Activated T-helper 9 cell treated with anti-CD3 and anti-CD28 coated beads, Interleukin-2, amount 50 U/mL, for 16 hours (primary cell): ENCODE measurements at regions not wholly inside any gene's neighbourhood (a gene's known extent, or its start where the extent isn't known, plus 50 kb on each side); places are given as distances from the start of the nearest gene placed in this dataset.
"Not testable (repeated sequence)": the region's sequence is repeated elsewhere in the genome, so short reads cannot be mapped to it uniquely, and the experiment has no call there.

Experiments used
- DNase-seq: peaks from one replicate; pipeline ENCODE4 v3.0.0-alpha.2; 2020; ENCODE audit warnings: low read depth

DNA sequence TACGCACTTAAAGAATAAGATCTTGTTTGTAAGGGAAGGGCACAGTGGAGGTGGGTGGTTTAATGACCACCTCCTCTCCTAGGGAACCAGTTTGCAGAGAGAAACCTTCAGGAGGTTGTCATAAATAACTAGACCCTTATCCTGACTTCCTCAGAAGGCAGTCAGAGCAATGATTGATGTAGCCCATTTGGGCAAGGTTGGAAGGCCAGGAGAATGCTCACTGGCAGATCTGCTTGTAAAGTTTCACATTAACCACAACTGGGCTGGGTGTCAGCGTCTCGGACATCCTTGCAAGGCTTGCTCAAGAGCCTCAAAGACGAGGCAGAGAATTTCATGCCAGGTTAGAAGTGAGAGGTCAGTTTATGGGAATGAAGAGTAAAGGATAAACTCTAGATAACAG lies 87.6 kb upstream of the TRABD2B start:
- DNase-seq, result no peak

DNA sequence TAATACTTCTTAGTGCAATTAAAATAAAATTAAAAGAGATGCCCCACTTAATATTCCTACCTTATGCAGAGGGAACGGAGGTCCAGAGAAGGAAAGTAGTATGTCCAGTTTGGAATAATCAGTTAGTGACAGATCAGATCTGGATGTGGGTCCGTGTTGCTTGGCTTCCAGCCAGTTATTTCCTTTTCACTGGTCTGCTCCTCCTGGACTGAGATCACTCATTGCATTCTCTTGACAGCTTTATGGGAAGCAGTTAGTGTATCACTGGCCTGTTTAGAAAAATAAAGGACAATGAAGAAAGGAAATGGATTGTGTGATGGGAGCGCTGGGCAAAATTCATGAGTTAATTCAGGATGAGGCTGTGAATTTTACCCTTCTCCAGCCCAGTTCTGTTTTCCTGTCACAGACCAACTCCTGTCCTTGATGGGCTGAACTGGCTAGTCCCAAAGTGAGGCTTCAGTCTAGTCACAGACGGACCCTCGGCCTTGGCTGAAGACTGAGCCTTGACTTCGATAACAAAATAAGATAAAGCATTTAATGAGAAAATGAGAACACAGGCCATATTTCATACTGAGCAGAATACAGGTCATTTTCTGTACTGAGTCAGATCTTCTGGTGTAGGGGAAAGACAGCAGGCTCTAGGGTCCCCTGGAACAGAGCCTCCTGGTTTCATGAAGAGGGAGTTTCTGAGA lies 85.2 kb upstream of the TRABD2B start:
- no peak for DNase-seq

DNA sequence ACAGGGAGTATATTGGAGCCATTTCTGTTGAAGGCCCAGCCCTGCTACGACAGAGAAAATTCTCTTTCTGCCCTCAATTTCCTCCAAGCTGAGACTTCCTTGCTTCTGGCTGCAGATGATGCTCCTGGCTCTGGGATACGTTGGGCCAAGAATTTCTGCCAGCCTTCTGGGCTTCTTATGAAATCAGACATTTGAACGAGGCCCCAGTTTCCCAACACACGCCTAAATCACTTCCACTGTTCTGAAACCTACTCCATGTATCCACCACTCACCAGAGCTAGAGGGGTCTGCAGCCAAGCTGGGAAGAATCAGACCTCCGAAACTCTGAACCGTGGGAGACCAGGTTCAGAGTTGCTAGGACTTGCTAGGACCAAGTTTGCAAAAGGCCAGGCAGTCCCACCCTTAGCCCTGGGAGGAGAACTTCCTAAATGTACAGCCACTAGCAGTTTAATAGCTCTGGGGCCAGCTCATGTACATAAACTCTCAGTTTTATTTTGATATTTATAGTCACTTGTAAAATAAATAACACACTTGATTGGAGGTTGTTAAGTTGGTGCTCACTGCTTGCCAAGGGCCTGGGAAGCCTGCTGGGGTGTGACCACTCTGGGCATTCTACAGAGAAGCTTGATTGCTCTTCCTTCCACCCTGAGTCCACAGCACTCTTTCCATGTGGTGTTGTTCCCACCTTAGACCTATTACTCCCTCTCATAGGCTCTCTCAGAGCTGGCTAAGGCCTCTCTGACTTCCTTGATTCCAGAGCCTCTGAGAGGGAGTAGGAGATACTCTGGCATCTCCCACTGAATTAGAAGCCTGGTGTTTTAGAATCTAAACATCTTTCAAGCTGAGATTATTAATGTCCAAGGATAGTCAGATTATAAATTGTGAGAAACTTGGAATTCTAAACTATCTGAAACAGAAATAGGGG lies 83.4 kb upstream of the TRABD2B start:
- no peak for DNase-seq

DNA sequence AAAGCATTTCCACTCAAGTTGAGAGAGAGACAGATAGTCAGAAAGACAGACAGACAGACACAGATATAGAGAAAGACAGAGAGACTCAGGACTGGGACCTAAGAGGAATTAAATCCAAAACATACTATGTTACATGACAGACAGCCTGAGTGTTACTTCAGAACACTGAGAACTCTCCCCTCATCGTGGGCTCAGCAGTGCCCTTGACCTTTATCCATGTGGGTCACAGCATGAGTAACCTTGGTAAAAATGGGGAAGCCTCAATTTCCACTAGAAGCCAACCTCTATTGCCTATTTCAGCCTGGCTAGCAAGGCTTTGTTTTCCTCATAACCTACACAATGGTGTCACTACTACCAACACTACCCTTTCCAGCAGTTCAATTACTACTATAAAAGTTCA lies 81.9 kb upstream of the TRABD2B start:
- no peak for DNase-seq

DNA sequence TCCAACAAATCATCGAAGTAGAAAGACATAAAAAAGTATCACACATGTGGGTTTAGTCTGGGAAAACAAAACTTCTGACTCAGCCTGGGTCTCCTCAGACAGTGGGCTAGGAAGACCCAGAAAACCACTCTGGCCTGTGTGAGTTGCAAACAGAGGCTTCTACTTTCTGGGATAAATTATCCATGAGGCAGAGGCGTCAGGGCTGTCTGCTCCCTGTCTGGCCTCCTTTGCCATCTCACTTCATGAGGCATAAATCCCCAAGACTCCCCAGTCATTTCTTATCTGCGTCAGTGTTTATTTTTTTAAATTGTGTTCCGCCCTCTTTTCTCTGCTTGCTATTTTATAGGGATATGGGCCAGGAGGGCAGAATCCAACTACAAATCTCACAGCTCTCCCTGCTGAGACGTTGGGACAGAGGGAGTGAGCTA lies 80.6 kb upstream of the TRABD2B start:
- no peak for DNase-seq

DNA sequence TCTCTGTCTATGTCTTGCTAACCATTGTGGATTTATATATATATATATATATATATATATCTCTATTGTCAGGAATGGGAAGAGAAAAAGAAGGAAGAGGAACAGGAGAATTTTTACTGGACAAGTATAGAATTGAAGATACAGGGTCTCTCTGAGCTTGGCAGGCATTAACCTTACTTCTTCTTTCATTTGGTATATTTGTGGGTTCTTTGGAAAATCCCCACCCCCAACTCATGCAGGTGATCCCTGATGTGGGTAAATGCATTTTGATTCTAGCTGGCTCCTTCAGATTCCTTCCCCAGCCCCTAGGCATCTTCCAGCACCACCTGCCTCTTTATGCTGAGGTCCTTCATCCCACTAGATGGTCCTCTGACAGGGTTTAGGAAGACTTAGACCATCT lies 78.8 kb upstream of the TRABD2B start:
- DNase-seq, result no peak

DNA sequence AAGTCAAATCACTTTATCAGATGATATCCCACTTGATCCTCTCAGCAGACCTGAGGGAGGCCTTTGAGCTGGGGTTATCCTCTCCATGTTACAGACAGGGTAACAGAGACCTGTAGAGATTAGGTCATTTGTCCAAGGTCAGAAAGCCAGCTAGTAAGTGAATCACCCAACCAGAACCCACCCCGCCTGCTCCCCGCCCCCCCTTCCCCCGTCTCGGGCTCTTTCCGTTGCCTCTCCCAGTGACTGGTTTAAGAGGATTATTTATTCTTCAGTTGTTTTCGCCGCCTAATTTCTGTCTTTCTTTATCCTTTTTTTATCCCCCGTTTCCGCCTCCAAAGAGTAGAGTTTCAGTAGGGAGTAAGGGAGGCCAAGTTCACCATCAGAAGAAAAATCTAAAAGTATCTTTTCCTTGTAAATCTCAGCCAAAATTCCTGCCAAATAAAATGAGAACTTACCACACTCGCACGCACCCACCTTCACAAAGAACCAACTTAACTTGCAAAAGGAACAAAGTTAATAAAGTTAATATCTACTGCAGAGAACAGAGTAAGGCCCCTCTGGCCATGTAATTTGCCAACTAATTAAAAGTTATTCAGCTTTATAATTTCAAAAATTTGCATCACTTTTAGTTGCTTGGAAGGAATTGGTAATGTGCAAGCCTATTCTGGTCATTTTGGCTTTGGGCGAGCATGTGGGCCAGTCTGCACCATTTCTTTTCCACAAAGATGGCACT lies 76.8 kb upstream of the TRABD2B start:
- no peak for DNase-seq

DNA sequence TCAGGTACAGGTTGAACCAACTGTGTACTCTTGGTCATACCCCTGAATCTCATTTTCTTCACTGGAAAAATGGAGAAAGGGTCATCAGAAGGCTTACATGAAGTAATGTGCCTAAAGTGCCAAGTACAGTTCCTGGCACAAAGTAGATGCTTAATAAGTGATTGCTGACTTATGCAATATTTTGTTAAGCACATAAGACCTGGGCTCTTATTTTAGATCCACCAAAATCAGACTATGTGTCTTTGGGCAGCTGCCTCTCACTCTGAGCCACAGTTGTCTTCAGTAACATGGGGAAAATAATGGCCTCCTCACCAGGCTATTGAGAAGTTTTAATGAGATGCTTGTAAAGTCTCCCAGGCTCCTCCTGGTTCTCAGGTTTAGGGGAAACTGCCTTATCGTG lies 74.3 kb upstream of the TRABD2B start:
- DNase-seq, result no peak

DNA sequence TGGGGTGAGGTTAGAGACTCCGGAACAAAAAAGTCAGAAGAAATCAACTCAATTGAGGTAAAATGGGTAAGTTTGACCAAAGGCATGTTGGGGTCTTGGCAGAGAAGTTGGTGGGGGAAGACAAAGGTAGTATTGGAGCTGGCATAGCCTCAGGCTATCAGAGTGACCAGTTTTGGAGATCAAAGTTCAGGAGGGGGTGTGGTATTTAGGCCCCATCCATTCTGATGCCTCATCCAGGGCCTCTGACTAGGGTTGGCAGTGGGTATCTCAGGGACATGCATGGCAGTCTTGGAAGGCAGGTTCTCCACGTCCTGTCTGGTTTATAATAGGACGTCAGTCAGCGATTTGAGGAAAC lies 73.2 kb upstream of the TRABD2B start:
- no peak for DNase-seq

DNA sequence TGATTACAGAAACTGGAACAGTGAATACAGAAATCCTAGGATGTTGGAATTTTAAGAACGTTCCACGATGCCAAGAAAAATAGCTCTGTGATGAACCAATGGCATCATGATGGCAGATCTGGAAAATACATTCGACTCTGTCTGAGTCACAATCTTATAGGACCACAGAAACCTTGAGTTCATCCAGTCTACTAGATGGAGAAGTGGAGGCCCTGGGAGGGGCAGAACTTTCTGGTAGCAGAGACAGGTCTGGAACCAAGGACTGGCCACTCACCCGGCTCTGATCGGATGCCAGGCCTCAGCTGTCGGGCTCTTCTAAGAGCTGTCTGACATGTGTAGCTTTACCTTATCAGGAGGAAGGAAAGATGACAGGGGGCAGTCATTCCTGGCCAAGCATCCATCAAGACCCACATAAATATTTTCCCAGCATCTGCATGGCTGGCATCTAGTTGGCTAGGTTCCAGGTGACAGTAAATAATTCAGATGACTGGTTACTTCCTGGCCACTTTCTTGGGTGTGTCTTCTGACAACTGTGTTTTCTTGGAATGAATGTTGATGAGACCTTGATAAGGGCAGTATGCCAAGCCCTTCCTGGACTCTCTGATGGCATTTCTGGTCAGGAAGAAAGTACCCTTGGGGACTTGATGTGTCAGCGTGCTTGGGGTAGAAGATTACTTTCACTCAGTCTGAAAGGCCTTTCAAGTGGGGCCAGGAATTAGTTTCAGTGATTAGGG lies 72.6 kb upstream of the TRABD2B start:
- DNase-seq, result no peak

DNA sequence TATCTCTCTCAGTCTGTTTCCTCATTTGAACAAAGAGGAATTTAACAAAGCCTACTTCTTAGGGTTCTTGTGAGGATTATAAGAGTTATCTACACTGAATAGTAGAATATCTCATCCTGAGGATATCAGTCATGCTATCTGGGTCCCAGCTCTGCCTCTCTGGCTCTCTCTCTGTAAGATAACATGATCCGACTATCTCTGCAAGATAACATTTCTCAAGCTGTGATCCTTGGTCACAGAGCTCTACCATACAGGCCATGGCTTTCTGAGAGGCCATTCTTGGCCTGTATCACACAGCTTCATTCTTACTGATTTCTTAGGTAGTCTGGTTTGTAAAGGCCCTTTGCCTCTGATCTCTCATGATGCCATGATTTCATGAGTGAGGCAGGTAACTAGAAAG lies 71.0 kb upstream of the TRABD2B start:
- DNase-seq, result no peak

DNA sequence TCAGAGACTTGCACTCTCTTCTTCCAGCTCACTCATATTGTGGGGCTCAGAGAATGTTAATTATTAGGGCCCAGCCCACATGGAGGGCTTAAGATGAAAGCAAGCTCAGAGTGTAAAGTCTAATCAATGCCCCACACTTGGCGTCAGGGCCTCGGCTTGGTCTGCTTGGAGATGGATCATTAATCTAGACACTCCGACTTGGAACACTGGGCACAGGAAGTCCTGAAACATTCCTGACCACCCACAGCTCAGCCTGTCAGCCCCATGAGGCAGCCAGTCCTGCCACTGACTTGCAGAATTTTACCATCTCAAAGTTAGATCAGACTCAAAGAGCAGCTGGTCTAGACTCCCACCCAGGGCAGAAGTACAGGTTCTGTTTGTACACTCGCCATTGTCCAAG lies 69.8 kb upstream of the TRABD2B start:
- no peak for DNase-seq

DNA sequence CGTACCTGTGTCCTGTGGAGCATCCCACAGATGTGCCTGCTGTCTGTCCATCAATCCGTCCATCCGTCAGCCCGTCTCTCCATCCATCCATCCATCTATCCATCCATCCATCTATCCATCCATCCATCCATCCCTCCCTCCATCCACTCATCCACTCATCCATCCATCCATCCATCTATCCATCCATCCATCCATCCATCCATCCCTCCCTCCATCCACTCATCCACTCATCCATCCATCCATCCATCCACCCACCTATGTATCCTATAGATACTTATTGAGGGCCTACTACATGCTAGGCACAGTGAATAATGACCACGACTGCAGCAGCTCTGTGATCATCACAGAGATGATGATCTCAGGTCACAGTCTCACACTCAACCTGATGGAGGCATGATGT lies 67.5 kb upstream of the TRABD2B start:
- DNase-seq, result not testable (repeated sequence)

DNA sequence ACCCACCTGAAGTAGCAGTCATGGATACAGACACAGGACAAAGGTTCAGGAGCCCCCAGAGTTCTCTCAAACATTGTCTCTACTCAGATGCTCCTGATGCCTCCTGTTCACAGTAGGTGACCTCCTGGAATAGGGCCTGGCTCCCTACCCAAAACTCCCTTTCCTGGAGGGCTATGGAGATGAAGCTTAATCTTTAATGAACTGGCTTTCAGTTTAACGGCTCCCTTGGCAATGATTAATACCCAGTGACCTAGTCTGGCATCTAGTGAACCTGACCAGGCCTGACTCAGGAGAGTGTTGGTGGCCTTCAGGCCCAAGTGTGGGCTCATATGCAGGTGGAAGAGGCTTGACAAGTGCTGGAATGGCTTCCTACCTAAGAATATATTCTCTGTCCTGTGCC lies 65.2 kb upstream of the TRABD2B start:
- no peak for DNase-seq

DNA sequence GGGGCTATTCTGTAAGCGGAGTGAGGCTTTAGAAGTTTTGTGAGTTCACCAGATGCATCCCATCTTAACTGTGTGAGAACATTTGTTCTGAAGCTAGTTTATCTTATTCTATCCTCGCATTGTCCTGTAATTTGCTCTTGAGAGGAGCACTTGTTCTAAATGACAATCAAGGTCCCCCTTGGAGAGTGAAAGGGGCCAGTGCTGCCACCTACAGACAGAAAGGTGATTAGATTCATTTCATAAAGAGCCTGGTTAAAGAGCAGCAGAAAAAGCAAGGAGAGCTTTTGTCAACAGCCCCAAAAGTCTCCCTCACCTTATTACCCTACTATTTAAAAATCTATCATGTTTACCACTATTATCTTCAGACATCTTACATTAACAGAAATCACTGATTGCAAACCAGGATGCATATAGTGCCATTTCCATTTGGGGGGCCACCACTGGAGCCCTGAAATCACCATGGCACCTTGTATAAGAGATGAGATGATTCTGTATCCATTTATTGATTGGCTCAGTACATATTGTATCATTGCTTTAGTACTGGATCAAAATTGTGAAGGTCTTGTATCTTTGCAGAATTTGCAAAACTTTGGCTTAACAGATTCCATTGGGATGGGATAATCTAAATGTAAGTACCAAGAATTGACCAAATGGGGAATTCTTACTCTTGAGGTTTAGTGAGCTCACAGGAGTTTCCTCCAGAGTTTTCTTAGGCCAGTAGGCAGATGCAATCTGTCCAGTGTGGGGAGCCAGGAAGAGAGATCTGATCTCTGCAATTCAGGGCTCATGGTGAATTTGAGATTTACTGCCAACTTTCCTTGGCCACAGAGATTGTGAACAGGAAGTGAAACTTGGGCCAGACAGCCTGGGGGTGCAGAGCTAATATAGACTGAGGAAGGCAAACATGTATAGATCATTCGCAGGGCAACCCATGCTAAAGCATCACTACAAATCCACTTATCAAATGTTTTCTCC lies 64.3 kb upstream of the TRABD2B start:
- DNase-seq, result no peak

DNA sequence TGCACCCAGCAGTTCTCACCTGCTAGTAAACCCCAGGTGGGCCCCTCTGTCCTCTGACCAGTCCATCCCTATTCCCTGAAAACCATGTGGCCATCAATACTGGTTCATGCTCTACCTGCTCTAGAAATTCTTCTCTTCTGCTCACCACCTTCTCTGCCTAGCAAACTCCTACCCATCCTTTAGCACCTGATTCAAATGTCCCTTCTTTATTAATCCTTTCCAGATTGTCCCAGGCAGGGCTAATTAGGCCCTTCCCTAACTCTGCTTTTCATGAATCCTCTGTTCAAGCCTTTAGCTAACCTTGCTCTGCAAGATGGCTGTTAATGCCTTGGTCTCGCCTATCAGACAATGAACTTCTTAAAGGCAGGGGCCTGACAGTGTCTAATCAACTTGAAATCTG lies 62.1 kb upstream of the TRABD2B start:
- DNase-seq, result no peak

DNA sequence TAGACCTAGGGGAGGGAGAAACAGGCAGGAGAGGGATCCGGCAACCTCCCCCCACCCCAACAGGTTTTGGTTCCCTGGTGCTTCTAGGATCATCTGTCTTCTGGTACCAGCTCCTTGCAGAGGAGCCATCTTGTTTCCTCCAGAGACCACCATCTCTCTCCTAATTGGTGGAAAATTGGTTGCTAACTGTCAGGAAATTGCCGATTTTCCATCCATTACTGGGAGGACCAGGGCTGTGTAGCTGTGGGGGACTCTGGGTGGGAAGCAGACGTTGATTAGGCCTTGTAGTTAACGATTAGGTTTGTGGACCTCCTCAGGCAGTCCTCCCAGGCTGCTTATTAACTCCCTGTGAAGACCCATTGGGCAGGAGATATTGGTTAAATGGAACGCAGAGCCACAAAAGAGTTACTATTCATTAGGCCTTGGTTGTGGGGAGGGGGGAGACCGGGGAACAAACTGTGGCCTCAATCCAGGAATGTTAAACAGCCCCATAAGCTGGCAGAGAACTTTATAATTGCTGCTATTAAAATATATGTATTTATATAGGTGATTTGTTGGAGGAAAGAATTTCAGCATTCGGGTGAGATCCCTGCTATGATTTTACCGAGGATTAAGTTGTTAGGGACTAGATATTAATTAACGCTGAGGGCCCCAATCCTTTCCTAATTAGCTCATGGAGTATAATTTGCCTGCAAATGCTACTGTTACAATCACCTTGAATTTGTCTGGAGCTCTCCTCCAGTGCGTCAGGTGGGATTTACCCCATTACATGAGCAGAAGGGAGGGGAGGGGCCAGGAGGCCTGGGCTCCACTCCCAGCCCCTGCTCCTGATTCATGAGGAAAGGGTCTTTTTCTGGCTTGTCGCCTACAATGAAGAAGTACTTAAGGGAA lies 61.2 kb upstream of the TRABD2B start:
- DNase-seq, result no peak

DNA sequence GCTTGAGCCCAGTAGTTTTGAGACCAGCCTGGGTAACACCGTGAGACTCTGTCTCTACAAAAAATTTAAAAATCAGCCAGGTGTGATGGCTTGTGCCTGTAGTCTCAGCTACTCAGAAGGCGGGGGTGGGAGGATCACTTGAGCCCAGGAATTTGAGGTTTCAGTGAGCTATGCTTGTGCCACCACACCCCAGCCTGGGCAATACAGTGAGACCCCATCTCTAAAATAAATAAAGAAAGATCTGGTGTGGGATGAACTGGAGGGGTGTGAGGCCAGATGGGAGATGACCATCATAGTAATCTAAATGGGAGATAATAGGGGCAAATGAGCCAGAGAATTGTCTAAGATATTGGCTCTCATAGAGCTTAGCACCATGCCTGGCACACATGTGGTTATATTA lies 60.1 kb upstream of the TRABD2B start:
- DNase-seq, result no peak

DNA sequence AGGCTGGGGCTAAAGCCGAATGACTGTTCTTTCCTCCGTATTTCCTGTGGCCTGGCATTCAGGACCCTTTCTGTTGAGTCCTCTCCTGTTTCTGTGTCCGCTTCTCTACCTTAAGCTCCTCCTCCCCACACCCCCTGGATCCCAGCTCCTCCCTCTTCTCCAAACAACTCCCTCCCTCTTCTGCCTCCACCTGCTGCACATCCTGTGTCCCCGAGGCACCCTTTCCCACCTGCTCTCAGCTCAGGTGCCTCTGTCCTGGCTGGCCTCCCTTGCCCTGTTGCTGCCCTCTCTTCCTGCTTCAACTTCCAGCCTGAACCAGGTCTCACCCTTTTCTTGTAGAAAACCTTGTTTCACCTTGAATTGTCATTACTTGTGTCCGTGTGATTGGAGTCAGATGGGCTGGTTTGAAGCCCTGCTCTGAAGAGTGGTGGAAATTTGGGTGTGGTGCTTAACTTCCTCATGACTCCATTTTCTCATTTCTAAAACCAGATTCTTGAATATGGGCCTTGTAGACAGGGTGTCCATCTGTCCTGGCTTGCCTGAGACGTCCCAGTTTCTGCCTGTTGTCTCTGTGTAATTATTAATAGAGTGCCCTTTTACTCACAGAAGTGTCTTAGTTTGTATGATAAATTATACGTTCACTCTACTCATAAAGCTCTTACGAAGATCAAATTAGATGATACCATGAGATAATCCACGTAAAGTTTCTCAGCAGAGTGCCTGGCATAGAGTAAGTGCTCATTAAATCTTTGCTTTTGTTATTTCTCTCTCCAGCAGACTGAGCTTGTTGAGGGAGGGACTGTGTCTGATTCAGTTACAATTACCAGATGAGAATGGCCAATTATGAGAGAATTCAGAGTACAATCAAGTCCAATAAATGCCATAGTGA lies 58.9 kb upstream of the TRABD2B start:
- no peak for DNase-seq
